Raji (cell line): ENCODE measurements at regions not wholly inside any gene's neighbourhood (a gene's known extent, or its start where the extent isn't known, plus 50 kb on each side); places are given as distances from the start of the nearest gene placed in this dataset.

ENCODE experiments used
- POLR2A ChIP-seq: IDR thresholded peaks from 2 replicates; pipeline ENCODE4 v1.6.1; 2011; ENCODE audit warnings: low read depth, low read length, control low read depth; ENCODE audit not compliant: insufficient read depth

GRCh38 chr3:106609666-106610301 is 741.0 kb upstream of the CBLB start:
- no peak for TF ChIP-seq POLR2A

DNA sequence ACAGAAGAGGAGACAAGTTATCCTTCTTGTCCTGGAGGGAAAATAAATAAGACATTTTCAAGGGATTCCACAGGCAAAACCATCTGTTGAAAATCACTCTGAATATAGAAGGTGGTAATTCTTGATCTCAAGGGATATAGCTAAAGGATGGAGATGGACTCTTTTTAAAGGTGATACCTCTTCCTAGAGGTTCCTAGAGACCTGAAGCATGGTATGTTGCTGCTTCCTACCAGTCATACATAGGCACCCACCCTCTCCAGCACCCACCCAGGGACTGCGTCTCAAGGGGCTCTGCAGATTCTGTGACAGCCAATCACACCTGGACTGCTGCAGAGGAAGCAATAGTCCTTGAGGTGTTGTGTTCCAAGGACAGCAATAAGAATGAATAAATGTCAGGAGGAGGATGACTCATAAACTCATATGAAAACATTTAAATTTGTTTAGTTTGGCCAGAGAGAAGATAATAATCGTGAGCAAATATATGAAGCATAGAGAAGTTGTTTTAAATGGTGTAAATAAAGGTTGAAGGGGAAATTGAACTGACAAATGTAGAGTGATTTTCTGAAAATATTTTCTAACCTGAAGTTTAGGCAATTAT is 741.6 kb upstream of the CBLB start:
- no peak for TF ChIP-seq POLR2A

- TF ChIP-seq POLR2A, result no peak
These were observed 742.3 kb upstream of the CBLB start for GRCh38 chr3:106611116-106611515.

- no peak for TF ChIP-seq POLR2A
These were observed 743.0 kb upstream of the CBLB start for GRCh38 chr3:106611841-106612240.

GRCh38 chr3:106616556-106616955 is 747.7 kb upstream of the CBLB start:
- no peak for TF ChIP-seq POLR2A

DNA sequence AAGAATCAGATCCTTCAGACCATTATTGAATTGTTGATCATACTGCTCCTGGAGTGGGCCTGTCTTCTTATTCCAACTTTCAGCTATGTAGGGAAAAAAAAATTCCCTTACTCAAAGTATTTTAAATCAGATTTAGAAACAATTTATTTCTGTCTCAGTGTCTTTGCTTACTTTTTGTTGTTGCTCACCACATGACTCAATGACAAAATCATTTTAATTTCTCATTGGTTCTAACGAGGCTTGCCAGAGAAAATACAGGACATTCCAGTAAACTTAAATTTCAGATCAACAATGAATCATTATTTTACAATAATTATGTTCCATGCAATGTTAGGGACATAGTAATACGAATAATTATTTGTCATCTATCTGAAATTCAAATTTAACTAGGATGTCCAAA is 748.5 kb upstream of the CBLB start:
- no peak for TF ChIP-seq POLR2A

DNA sequence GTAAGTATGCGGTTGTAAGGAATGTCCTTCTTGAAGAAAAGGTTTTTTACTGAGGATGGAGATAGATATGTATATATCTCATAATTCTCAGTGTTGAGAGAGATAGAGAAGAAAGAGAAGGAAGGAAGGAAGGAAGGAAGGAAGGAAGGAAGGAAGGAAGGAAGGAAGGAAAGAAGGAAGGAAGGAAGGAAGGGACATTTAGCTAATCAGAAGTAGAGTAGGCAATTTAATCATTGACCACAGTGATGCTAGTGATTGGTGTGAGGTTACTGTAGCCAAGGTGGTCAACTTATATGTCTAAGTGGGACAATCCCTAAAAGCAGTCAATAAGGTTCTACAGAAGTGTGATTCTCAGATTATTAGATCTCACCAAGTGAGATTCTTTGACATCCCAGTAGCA is 751.8 kb upstream of the CBLB start:
- no peak for TF ChIP-seq POLR2A

- no peak for TF ChIP-seq POLR2A
These were observed 753.1 kb upstream of the CCDC54 start for GRCh38 chr3:106624154-106624553.

- no peak for TF ChIP-seq POLR2A
These were observed 748.8 kb upstream of the CCDC54 start for GRCh38 chr3:106628407-106628806.

- TF ChIP-seq POLR2A, result no peak
These were observed 747.9 kb upstream of the CCDC54 start for GRCh38 chr3:106629215-106629832.

- TF ChIP-seq POLR2A, result no peak
These were observed 745.7 kb upstream of the CCDC54 start for GRCh38 chr3:106631373-106632108.

DNA sequence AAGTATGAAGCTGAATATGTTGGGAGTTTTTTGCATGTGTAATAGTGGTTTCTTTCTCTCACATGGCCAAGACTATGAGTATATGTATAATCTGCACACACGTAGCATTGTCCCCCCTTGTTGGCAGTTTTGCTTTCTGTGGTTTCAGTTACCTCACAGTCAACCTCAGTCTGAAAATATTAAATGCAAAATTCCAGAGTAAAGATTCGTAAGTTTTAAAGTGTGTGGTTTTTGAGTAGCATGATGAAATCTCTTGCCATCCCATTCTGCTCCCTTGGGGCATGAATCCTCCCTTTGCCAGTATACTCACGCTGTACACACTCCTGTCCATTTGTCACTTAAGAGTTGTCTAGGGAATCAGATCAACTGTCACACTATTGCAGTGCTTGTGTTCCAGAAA is 742.0 kb upstream of the CCDC54 start:
- TF ChIP-seq POLR2A, result no peak

DNA sequence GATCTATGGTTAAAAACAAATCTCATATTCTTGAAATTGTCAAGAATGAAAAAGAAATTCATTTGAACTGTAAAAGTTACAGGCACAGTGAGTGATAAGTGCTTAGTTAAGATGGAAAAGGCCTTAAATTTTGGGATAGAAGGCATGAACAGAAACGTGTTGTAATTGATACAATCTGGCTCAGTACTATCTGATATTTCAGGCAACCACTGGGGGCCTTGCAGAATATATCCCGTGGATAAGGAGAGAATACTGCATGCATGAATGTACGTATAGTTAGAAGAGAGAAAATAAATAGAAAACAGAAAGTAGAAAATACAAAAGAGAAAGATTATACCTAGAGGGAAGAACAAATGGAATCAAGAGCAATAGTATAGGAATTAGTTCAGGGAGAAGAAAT is 741.4 kb upstream of the CCDC54 start:
- no peak for TF ChIP-seq POLR2A

- TF ChIP-seq POLR2A, result no peak
These were observed 736.9 kb upstream of the CCDC54 start for GRCh38 chr3:106640353-106640752.

GRCh38 chr3:106642161-106642560 is 735.1 kb upstream of the CCDC54 start:
- no peak for TF ChIP-seq POLR2A

DNA sequence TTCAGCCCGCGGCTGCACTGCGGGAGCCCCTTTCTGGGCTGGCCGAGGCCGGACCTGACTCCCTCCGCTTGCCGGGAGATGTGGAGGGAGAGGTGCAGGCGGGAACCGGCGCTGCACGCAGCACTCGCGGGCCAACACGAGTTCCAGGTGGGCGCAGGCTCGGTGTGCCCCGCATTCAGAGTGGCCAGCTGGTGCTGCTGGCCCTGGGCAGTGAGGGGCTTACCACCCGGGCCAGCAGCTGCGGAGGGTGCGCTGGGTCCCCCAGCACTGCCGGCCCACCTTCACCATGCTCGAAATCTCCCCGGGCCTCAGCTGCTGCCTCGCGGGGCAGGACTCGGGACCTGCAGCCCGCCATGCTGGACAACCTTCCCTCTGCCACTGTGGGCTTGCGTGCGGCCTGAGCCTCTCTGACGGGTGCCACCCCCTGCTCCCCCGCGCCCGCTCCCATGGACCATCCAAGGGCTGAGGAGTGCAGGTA is 733.5 kb upstream of the CCDC54 start:
- no peak for TF ChIP-seq POLR2A

- TF ChIP-seq POLR2A, result no peak
These were observed 703.2 kb upstream of the CCDC54 start for GRCh38 chr3:106673926-106674569.
